Left lung (tissue), 4 donors: ENCODE measurements at regions not wholly inside any gene's neighbourhood (a gene's known extent, or its start where the extent isn't known, plus 50 kb on each side); places are given as distances from the start of the nearest gene placed in this dataset.

ENCODE experiments used
- ATAC-seq: fragments of 200-7000 bp; cut with Tn5 transposase; one replicate; pipeline ENCODE4 v1.9.1; 2020; ENCODE audit warnings: moderate library complexity
- DNase-seq, 4 donors: peaks; one replicate each; pipeline ENCODE4 v3.0.0-alpha.2; 2013 to 2020
- H3K27ac ChIP-seq, 2 donors: fragments of 200-600 bp; sonication (generic) in 1 of 2; one replicate each; pipeline versions ENCODE4 v1.5.0 to v1.8.0; 2020 to 2021
- H3K27me3 ChIP-seq, 2 donors: fragments of 200-600 bp; sonication (generic) in 1 of 2; one replicate each; pipeline versions ENCODE4 v1.5.0 to v1.8.0; 2020 to 2021
- H3K36me3 ChIP-seq, 2 donors: fragments of 200-600 bp; sonication (generic) in 1 of 2; one replicate each; pipeline versions ENCODE4 v1.5.0 to v1.8.0; 2020 to 2021
- H3K4me1 ChIP-seq, 2 donors: fragments of 200-600 bp; one replicate each; pipeline ENCODE4 v1.8.0; 2021
- H3K4me3 ChIP-seq, 2 donors: fragments of 200-600 bp; sonication (generic) in 1 of 2; one replicate each; pipeline versions ENCODE4 v1.5.0 to v1.8.0; 2020 to 2021; ENCODE audit warnings: mild to moderate bottlenecking in 1 of 2
- H3K9me3 ChIP-seq, 2 donors: fragments of 200-600 bp; sonication (generic) in 1 of 2; one replicate each; pipeline versions ENCODE4 v1.5.0 to v1.8.0; 2020 to 2021
- intact Hi-C, 2 donors: fragments of 100-400 bp; cut with DNase I; formaldehyde crosslinking; loops; one replicate each; pipeline versions ENCODE4 v1.11.2 to v1.14.2; 2022
- TF ChIP-seq, protein P1 (sequence below), 2 donors: fragments of 200-600 bp; sonication (generic) in 1 of 2; IDR thresholded peaks; one replicate each; pipeline versions ENCODE4 v1.5.0 to v1.8.0; 2021; ENCODE audit warnings: antibody characterized with exemption in 2 of 2
- donor health status: DM: no; HTN: yes; CAD: no.
- donor health status: DM: no; HTN: no; CAD: no.

DNA sequence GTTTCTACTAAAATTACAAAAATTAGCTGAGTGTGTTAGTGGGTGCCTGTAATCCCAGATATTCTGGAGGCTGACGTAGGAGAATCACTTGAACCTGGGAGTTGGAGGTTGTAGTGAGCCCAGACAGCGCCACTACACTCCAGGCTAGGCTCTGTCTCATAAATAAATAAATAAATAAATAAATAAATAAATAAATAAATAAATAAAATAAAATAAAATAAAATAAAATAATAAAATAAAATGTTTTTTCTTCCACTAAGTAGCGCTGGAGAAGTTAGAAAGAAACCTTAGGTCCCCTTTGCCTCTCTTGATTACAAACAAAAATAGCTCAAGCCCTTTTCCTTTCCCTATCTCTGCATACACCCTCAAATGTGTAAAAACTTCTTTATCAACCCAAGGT is 525.9 kb downstream of the IPMK start:
- no peak for DNase-seq
- no peaks in the 10 kb centered on the region for H3K27me3 ChIP-seq
- intact Hi-C loops = no loop called here
- no peaks in the 10 kb centered on the region for H3K9me3 ChIP-seq
- no peak overlapping the region for H3K27ac ChIP-seq
- no peaks in the 10 kb centered on the region for H3K4me1 ChIP-seq
- no peak for ATAC-seq
- TF ChIP-seq, protein P1, sequence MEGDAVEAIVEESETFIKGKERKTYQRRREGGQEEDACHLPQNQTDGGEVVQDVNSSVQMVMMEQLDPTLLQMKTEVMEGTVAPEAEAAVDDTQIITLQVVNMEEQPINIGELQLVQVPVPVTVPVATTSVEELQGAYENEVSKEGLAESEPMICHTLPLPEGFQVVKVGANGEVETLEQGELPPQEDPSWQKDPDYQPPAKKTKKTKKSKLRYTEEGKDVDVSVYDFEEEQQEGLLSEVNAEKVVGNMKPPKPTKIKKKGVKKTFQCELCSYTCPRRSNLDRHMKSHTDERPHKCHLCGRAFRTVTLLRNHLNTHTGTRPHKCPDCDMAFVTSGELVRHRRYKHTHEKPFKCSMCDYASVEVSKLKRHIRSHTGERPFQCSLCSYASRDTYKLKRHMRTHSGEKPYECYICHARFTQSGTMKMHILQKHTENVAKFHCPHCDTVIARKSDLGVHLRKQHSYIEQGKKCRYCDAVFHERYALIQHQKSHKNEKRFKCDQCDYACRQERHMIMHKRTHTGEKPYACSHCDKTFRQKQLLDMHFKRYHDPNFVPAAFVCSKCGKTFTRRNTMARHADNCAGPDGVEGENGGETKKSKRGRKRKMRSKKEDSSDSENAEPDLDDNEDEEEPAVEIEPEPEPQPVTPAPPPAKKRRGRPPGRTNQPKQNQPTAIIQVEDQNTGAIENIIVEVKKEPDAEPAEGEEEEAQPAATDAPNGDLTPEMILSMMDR (IDR thresholded peaks at IDR 0.05) = no peak
- H3K36me3 ChIP-seq = no peaks in the 10 kb centered on the region
- H3K4me3 ChIP-seq = no peak overlapping the region

DNA sequence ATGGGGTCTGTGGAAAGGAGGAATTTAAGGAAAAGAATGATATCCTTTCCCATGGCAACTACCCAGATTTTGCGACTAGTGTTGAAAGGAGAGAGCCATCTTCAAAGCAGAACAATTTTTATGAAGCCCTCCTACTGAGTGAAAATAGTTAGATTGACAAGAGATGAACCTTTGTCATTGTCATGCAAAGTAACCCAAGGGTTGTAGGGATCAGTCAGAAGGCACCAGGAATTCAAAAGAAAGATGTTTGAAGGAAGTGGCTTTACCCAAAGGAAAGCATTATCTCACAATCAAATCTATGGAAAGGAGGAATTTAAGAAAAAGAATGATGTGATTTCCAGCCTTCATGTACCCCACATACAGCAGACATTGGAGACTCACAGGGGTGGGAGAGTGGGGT is 544.4 kb downstream of the IPMK start:
- Histone ChIP-seq H3K4me1 (no peaks in the 10 kb centered on the region), H3K9me3 (peaks cover 0 to 2% of the 10 kb centered on the region in 2 donors), H3K27me3 (no peaks in the 10 kb centered on the region), H3K27ac (no peak overlapping the region), H3K4me3 (no peak overlapping the region), H3K36me3 (no peaks in the 10 kb centered on the region)
- ATAC-seq (no peak), DNase-seq (no peak)
- TF ChIP-seq, protein P1 (IDR thresholded peaks at IDR 0.05) = no peak
- intact Hi-C loops = no loop called here

DNA sequence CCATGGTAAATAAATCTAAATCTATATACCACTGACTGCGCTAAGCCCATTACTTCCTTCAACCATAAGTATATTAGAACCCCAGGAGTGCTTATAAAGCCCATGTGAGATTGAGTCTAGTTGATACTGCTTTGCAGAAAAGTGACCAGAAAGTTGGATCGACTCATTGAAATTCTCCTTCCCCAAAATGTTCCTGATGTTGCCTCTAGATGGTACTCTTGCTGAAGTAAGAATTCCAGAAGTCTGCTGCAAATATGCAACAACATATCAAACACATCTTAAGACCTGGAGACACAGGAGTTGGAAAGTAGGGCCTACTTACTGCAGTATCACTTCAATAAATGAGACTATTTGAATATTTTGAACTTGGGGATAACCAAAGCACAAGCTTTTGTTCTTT is 550.8 kb downstream of the IPMK start:
- H3K4me3 ChIP-seq = no peak overlapping the region
- DNase-seq = no peak
- peaks cover 0 to 2% of the 10 kb centered on the region in 2 donors for H3K9me3 ChIP-seq
- no peaks in the 10 kb centered on the region for H3K4me1 ChIP-seq
- intact Hi-C loops = no loop called here
- ATAC-seq = peak; percentile 68
- H3K36me3 ChIP-seq = no peaks in the 10 kb centered on the region
- TF ChIP-seq, protein P1 (IDR thresholded peaks at IDR 0.05) = no peak
- H3K27ac ChIP-seq = no peak overlapping the region
- no peaks in the 10 kb centered on the region for H3K27me3 ChIP-seq

- ATAC-seq = no peak
- TF ChIP-seq, protein P1 (IDR thresholded peaks at IDR 0.05) = no peak
- H3K4me3 ChIP-seq = no peak overlapping the region
- intact Hi-C loops = no loop called here
- no peak overlapping the region for H3K27ac ChIP-seq
- H3K9me3 ChIP-seq = no peaks in the 10 kb centered on the region
- H3K27me3 ChIP-seq = no peaks in the 10 kb centered on the region
- H3K4me1 ChIP-seq = no peaks in the 10 kb centered on the region
- DNase-seq = no peak
- H3K36me3 ChIP-seq = no peaks in the 10 kb centered on the region
These were observed 552.5 kb downstream of the IPMK start for GRCh38 chr10:57715233-57715632.

GRCh38 chr10:57707300-57707658 is 560.4 kb downstream of the IPMK start:
- Histone ChIP-seq H3K36me3 (no peaks in the 10 kb centered on the region), H3K4me3 (no peak overlapping the region), H3K27ac (no peak overlapping the region), H3K27me3 (no peaks in the 10 kb centered on the region), H3K9me3 (no peaks in the 10 kb centered on the region), H3K4me1 (no peaks in the 10 kb centered on the region)
- ATAC-seq = no peak
- TF ChIP-seq, protein P1 (IDR thresholded peaks at IDR 0.05) = no peak
- DNase-seq = no peak
- intact Hi-C loops = no loop called here
